Prostate gland (tissue), 2 donors: ENCODE measurements at regions not wholly inside any gene's neighbourhood (a gene's known extent, or its start where the extent isn't known, plus 50 kb on each side); places are given as distances from the start of the nearest gene placed in this dataset.

Experiments
- DNase-seq: peaks from one replicate; pipeline ENCODE4 v3.0.0-alpha.2; 2019; ENCODE audit warnings: low spot score
- H3K27ac ChIP-seq, 2 donors: fragments of 200-600 bp; sonication (generic); 2 replicates each; pipeline ENCODE4 v1.5.1; 2017 to 2019
- H3K27me3 ChIP-seq: fragments of 200-600 bp; sonication (generic); replicated peaks from 2 replicates; pipeline ENCODE4 v1.5.1; 2019; ENCODE audit not compliant: insufficient read depth
- H3K36me3 ChIP-seq, 2 donors: fragments of 200-600 bp; sonication (generic); 1 replicate in 1 of 2; 2 replicates in 1 of 2; pipeline versions ENCODE4 v1.5.1 to v1.8.1; 2017 to 2019
- H3K4me1 ChIP-seq: fragments of 200-600 bp; sonication (generic); replicated peaks from 2 replicates; pipeline ENCODE4 v1.5.1; 2019
- H3K4me3 ChIP-seq, 2 donors: fragments of 200-600 bp; sonication (generic); 2 replicates each; pipeline ENCODE4 v1.5.1; 2017 to 2019
- H3K9me3 ChIP-seq: fragments of 200-600 bp; sonication (generic); 2 replicates; pipeline ENCODE4 v1.5.1; 2017
- POLR2A ChIP-seq: fragments of 450-650 bp; IDR thresholded peaks from one replicate; pipeline ENCODE4 v1.6.1; 2016; ENCODE audit warnings: antibody characterized with exemption, mild to moderate bottlenecking
- POLR2AphosphoS5 ChIP-seq: sonication (generic); formaldehyde crosslinking; IDR thresholded peaks from one replicate; pipeline ENCODE4 v1.6.1; 2017; ENCODE audit warnings: antibody characterized with exemption
- WGBS: methylation state at CpG from one replicate; pipeline ENCODE4 v1.1.5; 2018; 5-methylcytosine and 5-hydroxymethylcytosine counted together
- intact Hi-C: fragments of 100-400 bp; cut with DNase I; formaldehyde crosslinking; loops from one replicate; pipeline ENCODE4 v1.14.2; 2022
- TF ChIP-seq, protein P1 (sequence below), 4 experiments: fragments of 200-600 bp in 2 of 4; fragments of 450-650 bp in 2 of 4; sonication (generic) in 2 of 4; IDR thresholded peaks; 1 replicate in 3 of 4; 2 replicates in 1 of 4; pipeline ENCODE4 v1.5.1; 2016 to 2019; ENCODE audit warnings: antibody characterized with exemption in 4 of 4, mild to moderate bottlenecking in 2 of 4, moderate library complexity in 2 of 4

DNA sequence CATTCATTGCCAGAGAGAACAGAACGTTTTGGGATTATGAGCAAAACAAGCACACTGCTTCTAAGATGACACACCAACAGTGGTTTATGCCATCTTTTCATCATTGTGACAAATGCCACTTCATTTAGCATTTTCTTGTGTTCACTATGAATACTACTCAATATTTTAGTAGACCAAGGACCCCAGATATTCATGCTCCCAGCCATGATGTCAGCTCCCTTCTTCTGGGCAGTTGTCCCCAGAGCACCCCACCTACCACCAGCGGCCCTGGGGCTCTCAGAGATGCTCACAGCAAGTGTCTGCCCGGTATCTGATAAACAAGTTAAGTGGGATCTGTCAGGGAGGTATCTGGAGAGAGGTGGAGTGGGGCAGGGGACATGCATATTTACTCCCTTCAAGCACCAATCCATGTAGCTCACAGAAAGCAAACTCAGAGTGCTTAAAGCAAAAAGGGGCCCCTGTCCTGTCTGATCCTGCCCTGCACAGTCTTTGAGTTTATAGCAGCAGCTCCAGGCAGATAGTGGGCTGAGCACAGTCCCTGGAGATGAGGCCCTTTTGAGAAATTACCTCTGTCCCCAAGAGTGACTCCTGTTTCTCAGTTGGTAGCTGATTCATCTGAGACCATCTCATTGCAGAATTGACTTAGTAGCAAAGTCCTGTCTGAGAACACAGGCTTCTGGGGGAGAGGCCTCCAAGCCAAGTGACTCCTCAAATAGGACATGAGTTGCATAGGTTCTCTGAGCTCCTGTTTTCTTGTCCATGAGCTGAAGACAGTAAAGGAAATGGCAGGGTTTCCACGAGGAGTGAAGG is 281.8 kb upstream of the KLF6 start:
- no peak for DNase-seq
- no peaks in the 10 kb centered on the region for H3K9me3 ChIP-seq
- H3K27me3 ChIP-seq, result no peaks in the 10 kb centered on the region
- H3K4me1 ChIP-seq, result no peaks in the 10 kb centered on the region
- no peak overlapping the region for H3K4me3 ChIP-seq
- intact Hi-C loops, result loop anchor here (10.0 kb wide), 1 partner anchor 588 kb away; no protein-coding TSS in a partner anchor
- TF ChIP-seq POLR2A, result no peak
- TF ChIP-seq POLR2AphosphoS5, result no peak
- TF ChIP-seq, protein P1, sequence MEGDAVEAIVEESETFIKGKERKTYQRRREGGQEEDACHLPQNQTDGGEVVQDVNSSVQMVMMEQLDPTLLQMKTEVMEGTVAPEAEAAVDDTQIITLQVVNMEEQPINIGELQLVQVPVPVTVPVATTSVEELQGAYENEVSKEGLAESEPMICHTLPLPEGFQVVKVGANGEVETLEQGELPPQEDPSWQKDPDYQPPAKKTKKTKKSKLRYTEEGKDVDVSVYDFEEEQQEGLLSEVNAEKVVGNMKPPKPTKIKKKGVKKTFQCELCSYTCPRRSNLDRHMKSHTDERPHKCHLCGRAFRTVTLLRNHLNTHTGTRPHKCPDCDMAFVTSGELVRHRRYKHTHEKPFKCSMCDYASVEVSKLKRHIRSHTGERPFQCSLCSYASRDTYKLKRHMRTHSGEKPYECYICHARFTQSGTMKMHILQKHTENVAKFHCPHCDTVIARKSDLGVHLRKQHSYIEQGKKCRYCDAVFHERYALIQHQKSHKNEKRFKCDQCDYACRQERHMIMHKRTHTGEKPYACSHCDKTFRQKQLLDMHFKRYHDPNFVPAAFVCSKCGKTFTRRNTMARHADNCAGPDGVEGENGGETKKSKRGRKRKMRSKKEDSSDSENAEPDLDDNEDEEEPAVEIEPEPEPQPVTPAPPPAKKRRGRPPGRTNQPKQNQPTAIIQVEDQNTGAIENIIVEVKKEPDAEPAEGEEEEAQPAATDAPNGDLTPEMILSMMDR (IDR thresholded peaks at IDR 0.05), result no peak
- H3K27ac ChIP-seq, result no peak overlapping the region
- WGBS, result 82% methylated on average over 4 of the region's 4 CpGs
- H3K36me3 ChIP-seq, result no peaks in the 10 kb centered on the region

DNA sequence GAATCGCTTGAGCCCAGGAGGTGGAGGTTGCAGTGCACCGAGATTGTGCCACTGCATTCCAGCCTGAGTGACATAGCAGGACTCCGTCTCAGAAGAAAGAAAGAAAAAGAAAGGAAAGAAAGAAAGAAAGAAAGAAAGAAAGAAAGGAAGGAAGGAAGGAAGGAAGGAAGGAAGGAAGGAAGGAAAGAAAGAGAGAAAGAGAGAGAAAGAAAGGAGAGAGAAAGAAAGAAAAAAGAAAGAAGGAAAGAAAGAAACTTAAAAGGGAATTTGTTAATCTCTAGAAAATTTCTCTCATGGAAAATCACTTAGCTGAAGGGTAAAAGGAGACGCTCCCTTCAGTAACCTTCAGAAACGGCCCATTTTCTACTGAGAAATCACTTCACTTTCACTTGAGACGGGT is 279.5 kb upstream of the KLF6 start:
- H3K4me1 ChIP-seq, result peaks cover 3% of the 10 kb centered on the region
- H3K9me3 ChIP-seq, result no peaks in the 10 kb centered on the region
- H3K27me3 ChIP-seq, result no peaks in the 10 kb centered on the region
- intact Hi-C loops, result loop anchor here (5.0 to 10.0 kb wide), 2 partner anchors 218 to 590 kb away; no protein-coding TSS in a partner anchor
- no peaks in the 10 kb centered on the region for H3K36me3 ChIP-seq
- no peak overlapping the region for H3K27ac ChIP-seq
- WGBS, result 98% methylated on average over 6 of the region's 6 CpGs
- no peak for DNase-seq
- TF ChIP-seq, protein P1 (IDR thresholded peaks at IDR 0.05), result no peak
- TF ChIP-seq POLR2AphosphoS5 (no peak), POLR2A (no peak)
- H3K4me3 ChIP-seq, result no peak overlapping the region

DNA sequence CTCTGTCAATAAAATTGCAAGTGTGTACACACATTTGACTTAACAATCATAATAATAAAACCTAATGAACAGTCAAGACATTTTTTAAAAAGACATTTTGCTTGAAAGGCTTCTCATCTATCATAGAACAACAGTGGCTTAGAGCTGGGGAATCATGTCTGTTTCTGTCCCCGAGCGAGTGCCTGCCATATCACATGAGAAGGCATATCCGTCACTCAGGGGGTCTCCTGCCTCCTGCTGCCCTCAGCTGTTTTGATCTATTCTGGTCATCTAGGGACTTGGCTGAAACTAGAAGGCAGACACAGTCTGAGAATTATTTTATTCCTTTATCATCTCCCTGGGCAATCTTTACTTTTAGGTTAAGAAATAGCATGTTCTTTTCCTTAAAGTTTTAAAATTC is 278.7 kb upstream of the KLF6 start:
- Histone ChIP-seq H3K27me3 (no peaks in the 10 kb centered on the region), H3K27ac (no peak overlapping the region), H3K36me3 (no peaks in the 10 kb centered on the region), H3K4me1 (peaks cover 3% of the 10 kb centered on the region), H3K4me3 (no peak overlapping the region), H3K9me3 (no peaks in the 10 kb centered on the region)
- no peak for DNase-seq
- no peak for TF ChIP-seq POLR2A
- no peak for TF ChIP-seq POLR2AphosphoS5
- TF ChIP-seq, protein P1 (IDR thresholded peaks at IDR 0.05), result no peak
- intact Hi-C loops, result loop anchor here (5.0 to 10.0 kb wide), 2 partner anchors 219 to 591 kb away; no protein-coding TSS in a partner anchor
- 80% methylated on average over 3 of the region's 3 CpGs for WGBS

GRCh38 chr10:4062751-4063150 is 277.7 kb upstream of the KLF6 start:
- Histone ChIP-seq H3K4me3 (no peak overlapping the region), H3K9me3 (no peaks in the 10 kb centered on the region), H3K36me3 (no peaks in the 10 kb centered on the region), H3K4me1 (peaks cover 3% of the 10 kb centered on the region), H3K27ac (no peak overlapping the region), H3K27me3 (no peaks in the 10 kb centered on the region)
- intact Hi-C loops, result loop anchor here (5.0 to 10.0 kb wide), 2 partner anchors 220 to 592 kb away; no protein-coding TSS in a partner anchor
- 98% methylated on average over 6 of the region's 6 CpGs for WGBS
- no peak for DNase-seq
- TF ChIP-seq POLR2A (no peak), POLR2AphosphoS5 (no peak)
- TF ChIP-seq, protein P1 (IDR thresholded peaks at IDR 0.05), result no peak
